Ramos (cell line): ENCODE measurements at regions not wholly inside any gene's neighbourhood (a gene's known extent, or its start where the extent isn't known, plus 50 kb on each side); places are given as distances from the start of the nearest gene placed in this dataset.

Source experiments
- in situ Hi-C: fragments of 300-500 bp; cut with MboI; formaldehyde crosslinking; loops from one replicate; pipeline ENCODE4 v1.14.3; 2022; ENCODE audit warnings: low sequenced_read_pairs; ENCODE audit not compliant: unreplicated experiment

DNA sequence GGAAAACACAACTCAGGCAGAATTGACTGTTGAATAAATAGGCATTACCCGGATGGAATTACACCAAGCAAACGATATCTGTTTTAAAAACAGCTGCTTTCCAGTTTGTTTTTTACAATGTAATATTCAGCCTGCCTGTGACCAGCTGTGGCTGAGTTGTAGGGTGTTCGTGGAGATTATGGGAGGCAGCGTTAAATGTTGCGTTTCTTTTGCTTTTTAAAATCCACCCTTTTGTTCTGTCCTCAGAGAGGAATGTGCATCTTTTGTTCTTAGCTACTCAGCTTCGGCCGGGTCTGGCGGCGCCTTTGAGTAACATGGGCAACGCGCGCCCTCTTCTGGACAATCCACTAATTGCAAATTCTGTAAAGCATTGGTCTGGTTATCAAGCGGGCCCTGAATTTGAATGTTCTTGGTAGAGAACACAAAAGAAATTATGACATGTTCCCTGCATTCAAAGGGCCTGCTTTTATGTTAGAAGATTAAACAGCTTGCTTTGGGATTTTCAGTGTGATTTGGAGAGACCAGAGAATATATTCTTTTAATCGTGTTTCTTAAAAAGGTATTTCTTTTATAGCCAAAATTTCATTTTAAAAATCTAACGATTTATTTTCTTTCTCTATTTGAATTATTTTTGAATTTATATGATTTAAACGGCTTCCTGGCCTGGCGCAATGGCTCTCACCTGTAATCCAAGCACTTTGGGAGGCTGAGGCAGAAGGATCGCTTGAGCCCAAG is 76.3 kb upstream of the TRIM2 start:
- in situ Hi-C loops = no loop called here

DNA sequence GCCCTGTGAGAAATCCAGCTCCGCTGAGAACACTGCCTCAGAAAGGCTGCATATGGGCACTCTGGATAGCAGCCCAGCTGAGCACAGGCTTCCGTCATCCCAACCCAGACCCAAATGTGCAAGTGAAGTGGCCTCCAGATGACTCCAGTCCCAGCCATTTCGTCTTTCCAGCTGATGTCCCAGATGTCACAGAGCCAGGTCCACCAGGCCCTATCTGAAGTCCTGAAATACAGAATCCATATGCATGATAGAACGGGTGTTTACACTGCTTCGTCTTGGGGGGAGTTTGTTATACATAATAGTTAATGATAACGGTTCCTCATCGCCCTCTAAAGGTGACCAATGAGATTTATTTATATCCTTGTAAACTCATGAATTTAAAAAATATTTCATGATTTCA is 72.6 kb upstream of the TRIM2 start:
- in situ Hi-C loops = no loop called here

DNA sequence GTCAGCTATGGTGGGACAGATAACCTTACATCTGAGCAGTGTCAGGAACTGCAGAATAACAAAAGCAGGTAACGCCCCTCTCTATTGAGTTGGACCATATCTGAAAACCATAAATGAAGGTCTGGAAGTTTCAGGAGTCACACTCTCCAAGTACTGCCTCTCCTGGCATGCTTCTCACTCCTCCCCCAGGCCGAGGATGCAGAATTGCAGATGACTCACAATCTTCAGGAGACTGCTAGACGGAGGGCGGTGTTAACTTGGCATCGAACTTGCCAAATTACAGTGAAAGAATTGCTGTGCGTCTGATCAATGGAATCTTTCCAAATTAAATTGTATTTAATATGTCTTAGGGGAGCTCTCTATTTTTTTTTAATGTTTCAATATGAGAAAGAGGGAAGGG is 67.1 kb upstream of the TRIM2 start:
- in situ Hi-C loops = no loop called here

DNA sequence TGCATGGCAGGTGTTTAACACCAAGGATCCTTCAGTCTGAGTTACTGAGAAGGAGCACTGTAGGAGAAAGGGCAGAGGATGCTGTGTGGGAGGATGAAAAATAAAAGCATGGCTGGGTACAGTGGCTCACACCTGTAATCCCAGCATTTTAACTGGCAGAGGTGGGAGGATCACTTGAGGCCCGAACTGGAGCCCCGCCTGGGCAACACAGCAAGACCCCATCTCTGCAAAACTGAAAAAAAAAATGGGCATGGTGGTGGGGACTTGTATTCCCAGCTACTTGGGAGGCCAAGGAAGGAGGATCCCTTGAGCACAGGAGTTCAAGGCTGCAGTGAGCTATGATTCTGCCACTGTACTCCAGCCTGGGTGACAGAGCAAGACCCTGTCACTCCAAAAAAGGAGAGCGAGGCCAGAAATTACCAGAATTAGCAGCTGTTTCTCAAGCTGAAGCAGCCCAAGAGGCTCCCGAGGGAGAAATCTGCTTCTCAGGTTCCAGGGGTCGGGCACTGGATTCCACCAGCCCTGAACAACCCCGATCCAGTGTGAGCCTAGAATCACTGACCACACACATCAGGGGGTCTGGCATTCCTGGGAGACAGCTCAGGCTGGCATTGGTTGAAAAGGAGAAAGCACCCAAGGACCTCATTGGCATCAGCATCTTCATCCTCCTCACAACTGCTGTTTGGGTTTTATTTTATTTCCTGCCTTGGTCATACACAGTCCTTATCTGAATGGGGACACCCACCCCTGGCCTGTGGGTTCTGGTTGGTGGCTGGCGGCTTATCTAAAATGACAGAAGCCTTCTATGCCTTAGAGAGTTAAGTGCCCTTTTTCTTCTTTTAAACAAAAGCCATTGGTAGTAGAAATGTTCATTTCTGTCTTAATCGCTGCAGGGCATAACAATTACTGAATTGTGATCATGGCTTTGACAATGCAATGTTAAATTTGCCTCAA is 66.3 kb upstream of the TRIM2 start:
- in situ Hi-C loops = no loop called here

DNA sequence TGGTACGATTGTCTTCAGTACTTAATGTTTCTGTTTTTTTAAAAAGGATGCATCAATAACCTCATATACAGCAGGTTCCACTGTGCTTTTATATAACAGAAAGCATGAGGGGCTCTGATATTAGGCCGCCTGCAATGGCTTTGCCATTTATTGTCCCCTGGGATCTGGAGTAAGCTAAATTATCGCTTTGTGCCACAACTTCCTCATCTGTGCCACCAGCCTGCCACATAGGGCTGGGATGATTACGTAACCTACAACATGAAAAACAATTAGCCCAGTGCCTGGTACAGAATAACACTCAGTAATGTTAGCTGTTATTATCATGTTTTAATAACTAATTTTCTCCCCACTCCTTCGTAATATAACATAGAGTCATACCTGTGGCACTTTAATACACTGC is 65.5 kb upstream of the TRIM2 start:
- in situ Hi-C loops = no loop called here

DNA sequence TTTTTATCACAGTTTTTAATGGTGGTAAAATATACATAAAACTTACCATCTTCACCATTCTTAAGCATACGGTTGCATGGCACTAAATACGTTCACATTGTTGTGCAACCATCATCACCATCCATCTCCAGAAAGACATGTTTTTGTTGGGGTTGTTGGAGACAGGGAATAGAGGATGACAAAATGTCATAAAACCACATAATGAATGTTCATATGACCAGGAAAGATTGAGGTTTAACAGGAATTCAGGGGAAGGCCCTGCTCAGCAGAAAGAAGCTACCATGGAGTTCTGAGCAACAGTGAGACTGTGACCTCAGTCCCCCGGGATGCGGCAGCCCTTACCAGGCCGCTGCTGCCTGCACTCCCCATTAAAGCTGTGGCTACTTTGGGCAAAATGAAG is 63.9 kb upstream of the TRIM2 start:
- in situ Hi-C loops = no loop called here

DNA sequence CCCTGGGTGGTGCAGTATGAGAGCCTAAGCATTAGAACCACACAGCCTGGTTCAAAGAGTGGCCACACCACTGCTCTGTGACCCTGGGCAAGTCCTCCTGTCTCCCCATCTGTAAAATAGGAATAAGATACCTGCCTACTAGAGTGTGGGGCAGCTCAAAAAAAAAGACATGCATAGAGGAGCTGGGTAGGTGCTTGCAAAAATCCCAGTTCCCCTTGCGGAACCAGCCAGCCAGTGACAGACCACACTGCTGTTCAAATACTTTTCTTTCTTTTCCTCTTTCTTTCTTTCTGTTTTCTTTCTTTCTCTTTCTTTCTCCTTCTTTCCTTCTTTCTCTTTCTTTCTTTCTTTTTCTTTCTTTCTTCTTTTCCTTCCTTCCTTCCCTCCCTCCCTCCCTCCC is 63.0 kb upstream of the TRIM2 start:
- in situ Hi-C loops = no loop called here

DNA sequence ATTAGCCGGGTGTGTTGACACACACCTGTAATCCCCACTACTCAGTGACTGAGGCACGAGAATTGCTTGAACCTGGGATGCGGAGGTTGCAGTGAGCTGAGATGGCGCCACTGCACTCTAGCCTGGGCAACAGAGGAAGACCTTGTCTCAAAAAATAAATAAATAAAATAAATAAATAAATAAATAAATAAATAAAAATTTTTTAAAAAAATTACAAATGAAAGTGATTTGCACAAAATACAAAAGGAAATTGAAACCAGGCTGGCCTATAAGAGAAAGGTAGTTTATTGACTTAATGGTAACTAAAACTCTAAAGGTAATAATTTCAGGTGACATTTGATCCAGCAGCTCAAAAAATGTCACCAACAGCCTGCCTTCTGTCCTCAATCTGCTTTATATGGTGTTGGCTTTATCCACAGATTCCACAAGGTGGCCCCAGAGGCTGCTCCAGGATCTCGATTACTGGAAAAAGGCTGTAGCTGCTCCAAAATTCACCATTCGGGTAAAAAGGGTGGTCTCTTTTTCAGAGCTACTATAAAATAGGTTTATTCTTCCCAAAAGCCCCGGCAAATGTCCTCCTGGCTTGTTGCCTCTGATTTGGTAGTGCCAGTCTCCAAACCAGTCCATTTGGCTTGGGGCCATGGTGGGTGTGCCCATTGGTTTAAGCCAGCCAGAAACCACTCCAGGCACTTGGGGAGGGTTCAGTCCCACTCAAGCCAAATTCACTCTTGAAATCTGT is 61.4 kb upstream of the TRIM2 start:
- in situ Hi-C loops = no loop called here

DNA sequence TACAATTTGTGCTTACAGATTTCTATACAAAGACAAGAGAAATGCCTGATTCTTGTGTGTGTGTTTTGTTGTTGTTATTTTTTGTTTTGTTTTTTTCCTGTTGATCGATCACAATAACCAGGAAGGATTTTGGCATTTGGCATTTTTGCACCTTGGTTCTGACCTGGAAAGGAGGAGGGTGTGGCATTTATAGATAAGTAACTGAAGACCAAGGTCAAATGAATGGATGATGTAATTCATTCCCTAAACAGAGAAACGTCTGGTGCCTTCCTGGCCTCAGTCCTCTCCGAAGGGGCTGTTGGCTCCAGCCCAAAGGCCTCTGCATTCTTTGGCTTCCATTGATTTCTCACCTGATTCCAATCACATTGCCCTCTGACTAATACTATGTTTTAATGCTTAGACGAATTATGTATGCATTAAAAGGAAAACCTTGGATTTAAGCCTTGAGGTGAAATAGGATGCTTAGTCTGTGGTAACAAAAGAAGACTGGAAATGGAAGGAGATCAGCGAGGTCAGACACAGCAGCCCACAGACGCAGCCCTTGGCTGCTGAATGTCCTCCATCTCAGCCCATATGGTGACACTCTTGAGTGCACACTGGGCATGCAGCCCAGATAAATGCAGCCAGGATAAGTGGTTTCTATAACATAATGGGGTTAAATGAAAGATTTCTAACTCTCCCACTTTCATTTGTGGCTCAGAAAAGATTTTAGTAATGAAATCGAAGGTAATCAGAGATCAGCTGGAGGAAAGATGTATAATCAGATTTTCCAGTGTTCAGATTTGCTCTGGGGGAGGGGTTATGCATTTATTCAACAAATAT is 60.5 kb upstream of the TRIM2 start:
- in situ Hi-C loops = no loop called here

DNA sequence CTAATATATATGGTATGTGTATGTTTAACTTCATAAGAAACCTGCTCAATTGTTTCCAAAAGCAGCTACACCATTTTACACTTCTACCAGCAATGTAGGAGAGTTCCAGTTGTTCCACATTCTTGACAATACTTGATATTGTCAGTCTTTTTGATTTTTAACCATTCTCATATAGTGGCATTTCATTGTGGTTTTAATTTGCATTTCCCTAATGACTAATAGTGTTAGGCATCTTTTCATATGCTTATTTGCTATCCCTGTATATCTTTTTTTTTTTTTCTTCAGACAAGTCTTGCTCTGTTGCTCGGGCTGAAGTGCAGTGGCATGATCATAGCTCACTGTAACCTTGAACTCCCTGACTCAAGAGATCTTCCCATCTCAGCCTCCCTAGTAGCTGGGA is 58.2 kb upstream of the TRIM2 start:
- in situ Hi-C loops = no loop called here

DNA sequence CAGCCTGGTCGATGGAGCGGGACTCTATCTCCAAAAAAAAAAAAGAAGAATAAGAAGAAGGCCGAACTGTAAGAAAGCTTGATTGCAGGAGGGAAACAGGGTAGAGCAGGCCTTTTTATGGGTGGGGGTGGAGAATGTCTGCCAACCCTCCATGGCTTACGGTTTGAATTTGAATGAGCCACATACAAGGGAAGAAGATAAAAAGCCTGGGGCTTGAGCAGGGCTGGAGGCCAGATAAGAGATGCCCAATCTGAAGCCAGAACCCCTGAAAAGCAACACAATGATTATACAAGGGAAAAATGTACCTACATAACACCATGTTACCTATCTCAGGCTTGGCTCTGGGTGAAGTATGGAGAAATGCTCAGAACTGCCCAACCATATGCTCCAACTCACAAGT is 57.3 kb upstream of the TRIM2 start:
- in situ Hi-C loops = no loop called here

DNA sequence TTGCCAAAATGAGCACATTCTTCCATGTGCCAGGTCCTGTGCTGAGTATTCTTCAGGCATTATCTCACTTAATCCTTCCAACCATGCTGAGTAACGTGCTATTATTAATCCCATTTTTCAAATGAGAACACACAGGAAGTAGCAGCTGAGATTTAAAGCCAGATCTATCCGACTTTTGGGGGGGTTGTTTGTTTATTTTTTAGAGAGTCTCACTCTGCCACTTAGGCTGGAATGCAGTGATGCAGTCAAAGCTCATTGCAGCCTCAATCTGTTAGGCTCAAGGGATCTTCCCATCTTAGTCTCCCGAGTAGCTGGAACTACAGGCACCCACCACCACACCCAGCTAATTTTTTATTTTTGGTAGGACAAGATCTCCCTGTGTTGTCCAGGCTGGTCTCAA is 55.5 kb upstream of the TRIM2 start:
- in situ Hi-C loops = no loop called here

DNA sequence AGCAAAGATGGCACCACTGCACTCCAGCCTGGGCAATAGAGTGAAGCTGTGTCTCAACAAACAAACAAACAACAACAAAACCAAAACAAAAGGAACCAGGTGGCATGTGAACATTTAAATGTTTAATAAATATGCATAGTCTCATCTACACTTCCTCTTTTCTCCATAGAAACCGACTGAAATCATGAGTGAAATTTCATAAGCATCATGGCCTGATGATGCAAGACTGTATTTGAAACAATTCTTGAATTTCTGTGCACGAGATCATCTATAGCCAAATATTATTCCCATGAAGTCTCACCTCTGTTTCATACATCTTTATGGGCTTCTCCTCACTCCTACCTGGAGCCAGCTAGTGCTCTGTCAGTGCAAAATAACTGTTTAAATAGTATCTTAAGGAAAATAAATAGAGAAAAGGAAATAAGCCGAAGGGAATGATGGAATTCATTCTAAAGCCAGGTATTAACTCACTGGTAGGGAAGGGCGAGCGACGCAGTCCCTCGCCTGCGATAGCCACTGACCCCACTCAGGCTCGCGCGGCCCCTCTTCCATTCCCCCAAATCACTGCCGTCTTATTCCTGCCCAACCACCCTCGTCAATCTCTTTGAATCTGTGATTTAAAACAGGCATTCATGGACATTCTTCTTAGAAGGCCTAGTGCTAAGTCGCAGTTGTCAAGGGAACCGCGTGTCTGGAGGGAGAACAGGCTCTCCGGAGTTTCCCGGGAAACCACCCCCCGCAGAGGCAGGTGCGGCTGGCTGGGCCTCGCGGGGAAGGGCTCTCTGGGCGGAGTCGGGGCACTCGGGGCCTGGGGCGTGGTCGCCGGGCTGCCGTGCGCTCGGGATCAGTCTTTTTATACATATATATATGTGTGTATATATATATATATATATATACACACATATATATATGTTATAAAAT is 52.4 kb upstream of the TRIM2 start:
- in situ Hi-C loops = loop anchor here (10.0 kb wide), 1 partner anchor 483 kb away; no protein-coding TSS in a partner anchor

DNA sequence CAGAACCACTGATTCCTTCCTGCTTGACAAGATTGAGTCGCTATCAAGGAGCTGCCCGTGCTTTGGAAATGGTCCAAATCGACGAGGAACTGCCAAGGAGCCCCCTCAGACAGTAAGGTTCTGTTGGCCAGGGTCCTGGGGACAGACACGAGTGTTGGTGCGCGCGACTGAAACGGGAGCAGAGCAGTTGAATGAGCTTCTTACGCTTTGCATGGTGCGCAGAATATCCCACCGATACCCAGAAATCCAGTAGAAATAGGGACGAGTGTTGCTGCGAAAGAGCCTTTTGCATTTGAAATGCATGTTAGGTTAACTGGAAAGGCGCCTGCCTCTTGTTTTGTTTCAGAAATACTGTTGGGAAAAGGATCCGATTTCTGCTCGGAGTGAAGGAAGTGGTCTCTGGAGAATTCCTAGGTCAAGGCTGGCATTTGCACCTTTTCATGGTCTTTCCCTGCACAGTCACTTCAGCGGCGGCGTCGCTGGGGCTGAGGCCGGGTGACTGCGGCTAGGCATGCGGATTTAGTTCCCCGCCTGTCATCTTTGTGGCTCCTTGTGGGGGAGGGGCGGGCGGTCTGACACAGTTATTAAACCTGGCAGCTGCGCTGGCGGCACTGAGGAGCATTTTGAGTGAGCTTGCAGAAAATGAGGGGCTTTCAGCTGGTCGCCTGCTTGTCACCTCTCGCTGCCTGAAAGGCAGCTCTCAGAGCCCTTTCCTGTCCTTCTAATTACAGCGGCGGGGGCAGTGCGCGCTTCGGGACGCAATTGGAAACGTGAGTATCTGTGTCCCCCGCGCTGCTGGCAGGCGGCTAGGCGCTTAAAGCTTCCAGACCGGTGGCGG is 51.5 kb upstream of the TRIM2 start:
- in situ Hi-C loops = loop anchor here (10.0 kb wide), 1 partner anchor 482 kb away; no protein-coding TSS in a partner anchor

DNA sequence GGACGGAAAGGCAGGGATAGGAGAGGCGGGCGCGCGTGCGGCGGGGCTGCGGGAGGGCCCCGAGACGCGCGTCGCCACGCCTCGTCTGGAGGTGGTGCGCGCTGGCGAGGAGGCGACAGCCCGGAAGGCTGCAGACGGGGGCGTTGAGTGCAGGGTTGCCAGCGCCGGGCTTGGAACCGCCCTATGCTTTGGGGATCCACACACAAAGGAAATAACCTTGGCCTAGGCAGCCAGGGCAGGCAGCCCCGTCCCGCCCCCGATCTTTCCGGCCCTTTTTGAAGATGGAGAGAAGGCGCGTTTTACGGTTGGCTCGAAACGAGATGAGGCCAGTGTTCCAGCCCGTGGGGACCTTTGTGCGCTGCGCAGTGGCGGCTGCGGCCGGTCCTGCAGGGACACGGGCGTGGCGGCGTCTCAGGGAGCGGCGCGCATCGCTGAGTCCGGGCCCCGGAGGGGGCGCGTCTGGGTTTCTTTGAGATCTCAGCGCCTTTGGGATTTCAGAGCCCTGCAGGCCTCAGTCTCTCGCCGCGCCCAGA is 50.8 kb upstream of the TRIM2 start:
- in situ Hi-C loops = loop anchor here (10.0 kb wide), 1 partner anchor 481 kb away; no protein-coding TSS in a partner anchor

DNA sequence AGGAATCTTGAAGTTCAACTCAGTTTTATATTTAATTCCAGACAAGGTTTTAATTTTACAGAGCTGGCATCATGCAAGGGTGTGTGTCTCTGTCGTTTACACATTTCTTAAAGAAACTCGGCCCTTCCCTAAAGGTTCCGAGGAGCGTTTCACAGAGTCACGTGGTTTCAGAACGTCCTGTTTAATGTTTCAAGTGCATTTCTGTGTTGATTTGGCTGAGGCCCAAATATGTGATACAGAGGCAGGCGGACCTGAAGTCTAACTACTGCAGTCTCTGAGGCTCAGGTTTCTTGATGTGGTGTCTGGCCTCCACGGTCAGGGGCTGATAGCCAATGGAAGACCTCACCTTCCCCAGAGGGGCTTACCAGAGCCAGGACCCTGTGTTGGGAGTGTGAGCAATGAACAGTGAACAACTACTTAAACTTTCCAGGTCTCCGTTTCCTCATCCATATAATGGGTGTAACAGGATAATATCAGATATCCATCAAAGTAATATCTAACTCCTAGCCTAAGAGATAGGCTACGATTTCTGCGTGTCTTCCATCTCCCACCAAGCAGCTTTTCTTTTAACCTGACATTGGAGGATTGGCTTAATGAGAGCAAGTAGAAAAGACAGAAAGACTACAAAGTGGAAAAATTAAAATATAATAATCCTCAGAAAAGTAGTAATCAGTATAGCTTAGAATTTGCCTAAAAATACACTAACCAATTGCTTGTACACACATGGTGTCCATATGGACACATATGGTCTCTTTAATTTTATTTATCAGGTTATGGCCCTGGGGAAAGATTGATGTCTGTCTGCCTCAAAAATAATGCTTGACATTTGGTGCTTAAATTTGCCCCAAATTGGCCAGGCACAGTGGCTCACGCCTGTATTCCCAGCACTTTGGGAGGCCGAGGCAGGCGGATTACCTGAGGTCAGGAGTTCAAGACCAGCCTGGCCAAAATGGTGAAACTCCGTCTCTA is 50.0 kb upstream of the TRIM2 start:
- in situ Hi-C loops = loop anchor here (10.0 kb wide), 1 partner anchor 481 kb away; no protein-coding TSS in a partner anchor
